NCI-H1417 treated with DMSO at 0.1 percent for 48 hours (cell line): ENCODE measurements at regions not wholly inside any gene's neighbourhood (a gene's known extent, or its start where the extent isn't known, plus 50 kb on each side); places are given as distances from the start of the nearest gene placed in this dataset.
"Not testable (repeated sequence)": the region's sequence is repeated elsewhere in the genome, so short reads cannot be mapped to it uniquely, and the experiment has no call there.

Experiments used
- DNase-seq: peaks from one replicate; lab custom pipeline; 2025; lab: John Stamatoyannopoulos, UW

DNA sequence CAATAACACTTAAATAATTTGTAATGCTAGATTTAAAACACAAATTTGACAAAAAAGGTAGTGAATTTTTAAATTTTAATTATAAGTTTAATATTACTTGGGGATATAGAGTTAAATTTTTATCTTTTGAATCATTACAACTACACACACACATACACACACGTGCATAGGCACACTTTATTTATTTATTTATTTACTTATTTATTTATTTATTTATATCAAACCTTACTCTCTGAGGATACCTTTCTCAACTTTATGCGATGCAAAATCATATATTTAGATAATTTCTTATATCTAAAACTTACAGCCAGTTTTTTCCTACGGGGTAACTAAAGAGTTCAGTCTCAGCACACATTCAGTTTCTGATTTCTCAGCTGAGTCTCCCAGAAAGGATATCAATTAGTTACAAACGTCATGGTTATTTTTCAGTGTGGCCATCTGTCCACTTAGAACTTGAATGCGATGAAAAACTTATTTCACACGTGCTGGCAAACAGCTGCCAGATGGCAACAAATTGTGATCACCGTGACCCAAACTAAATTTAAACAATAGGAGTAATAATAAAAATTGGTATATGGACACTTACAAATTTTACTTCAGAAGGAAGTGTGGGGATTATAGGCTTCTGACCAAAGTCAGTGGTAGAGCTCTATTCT, 683.1 kb upstream of the PRR20A start:
- DNase-seq: no peak

DNA sequence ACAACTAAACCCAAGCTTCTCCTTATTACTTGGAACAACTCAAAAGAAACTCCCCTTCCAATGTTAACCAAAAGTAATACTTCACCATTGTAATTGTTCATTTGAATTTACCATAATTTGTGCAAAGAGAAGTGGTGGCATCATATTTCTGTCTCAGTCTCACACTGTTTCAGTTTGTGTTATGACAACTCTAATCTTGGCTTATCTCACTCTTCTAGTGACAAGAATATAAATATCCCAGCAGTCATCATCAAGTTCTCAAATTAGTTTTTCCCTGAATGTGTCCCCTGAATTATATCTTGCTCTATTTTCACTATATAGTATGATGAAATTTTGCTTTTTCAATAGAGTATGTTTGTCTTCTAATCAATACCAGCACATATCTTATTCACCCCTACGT, 681.4 kb upstream of the PRR20A start:
- DNase-seq: no peak

DNA sequence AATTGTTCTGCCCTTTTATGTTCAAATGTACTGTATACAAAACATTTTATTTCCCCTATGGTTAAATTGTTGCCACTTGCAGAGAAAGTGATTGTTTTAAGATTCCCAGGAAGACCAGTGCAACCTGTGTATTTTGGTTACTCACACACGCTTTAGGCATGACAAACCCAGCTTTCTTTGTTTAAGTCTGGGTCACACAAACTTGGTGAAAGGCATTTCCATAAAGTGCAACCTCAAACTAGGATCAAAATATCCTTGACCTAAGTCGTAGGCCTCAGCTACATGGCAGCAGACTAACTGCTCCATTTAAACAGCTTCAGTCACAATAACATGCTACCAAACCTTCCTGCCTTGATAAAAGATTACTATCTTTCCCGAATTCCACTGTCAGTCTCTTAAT, 639.0 kb upstream of the PRR20A start:
- no peak for DNase-seq

DNA sequence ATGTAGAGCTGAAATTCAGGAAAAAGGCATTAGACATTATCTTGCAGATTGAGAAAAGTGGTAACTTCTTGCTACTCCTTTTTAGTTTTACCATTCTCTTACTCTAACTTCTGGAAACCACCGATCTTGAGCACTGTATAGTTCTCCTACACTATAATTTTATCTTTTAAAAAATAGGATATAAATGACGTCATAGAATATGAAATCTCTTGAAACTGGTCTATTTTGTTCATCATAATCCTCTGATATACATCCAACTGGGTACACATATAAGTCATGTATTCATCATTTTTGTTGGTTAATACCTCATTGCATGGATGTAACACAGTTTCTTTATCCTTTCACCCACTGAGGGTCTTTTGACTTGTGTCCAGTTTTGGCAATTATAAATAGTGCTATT, 629.9 kb upstream of the PRR20A start:
- no peak for DNase-seq

DNA sequence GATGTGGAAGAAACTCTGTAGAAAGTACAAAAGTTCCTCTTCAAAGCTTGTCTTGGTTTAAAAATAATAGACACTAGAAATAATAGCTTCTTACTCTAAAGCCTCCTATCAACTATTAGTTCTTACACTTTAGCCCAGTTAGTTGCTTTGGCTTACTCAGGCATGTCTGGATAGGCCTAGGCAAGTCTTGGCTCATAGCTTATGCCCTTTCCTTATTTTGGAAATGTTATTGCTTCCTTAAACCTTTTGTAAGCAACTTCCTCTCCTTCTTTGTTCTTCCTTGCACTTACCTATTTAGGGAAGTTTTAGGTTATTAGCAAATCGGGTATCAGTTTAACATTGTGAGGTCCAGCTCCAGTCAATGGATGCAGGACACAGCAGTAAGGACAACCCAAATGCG, 628.4 kb upstream of the PRR20A start:
- DNase-seq: not testable (repeated sequence)

DNA sequence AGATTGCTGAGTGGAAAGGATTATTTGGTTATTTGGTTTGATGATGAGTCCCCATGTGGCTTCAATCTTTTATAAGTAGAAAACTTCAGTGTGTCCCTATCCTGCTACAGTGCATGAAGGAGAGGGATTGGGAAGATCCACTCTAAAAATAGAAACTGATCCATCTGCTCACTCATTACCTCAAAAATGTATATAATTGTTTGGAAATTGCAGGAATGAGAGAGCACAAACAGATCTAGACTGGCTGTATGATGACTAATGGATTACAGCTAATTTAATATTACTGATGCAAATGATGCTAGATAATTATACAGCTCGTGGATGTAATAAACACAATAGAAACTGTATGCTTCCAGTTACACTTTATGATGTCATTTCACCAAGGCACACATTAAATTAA, 625.3 kb upstream of the PRR20A start:
- no peak for DNase-seq

DNA sequence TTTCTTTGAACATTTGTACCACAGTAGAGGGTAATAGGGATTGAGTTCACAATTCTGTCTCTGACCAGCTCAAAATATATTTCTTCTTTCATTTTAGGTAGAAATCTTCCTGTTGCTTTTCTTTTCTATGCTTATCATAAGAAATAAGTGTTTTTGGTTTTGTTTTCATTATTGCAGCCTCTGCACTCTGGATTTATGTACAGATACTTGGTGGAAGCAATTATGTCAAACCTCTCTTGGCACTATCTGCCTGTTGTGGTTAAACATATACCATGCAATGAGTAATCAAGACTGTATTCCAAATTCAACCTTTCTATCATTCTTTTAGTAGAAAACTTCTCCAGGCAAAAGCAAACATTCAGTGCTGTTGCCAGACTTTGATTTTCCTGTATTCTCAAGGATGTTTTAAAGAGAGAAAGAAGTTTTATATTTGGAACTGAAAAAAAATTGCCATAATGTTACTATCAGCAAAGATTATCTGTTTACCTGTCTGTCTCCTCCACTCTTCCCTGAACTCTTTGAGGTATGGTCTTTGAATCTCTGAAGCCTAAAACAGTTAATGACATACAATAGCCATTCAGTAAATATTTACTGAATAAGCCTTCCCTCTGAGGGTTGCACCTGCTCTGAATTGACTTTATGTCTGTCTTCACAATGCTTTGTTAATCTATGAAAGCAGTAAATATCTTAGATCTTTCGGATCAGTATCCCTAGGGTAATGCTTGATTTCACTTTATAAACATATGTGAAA, 612.5 kb upstream of the PRR20A start:
- peak; percentile 90 for DNase-seq

DNA sequence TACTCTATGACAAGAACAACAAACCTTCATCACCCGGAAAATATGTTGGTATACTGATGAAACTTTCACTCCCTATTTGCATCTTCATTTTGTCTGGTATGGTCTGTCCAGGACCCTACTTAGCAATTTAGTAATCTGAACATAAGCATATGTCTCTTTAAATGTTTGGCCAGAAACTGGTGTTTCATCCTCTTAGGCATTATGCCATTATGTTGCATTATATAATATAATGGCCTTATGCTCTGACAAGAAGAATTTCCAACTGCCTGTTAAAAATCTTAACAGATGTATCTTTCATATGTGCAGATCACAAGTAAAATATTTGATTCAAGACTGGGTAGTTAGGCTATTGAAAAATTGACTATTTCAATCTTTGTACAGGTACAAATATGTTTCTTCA, 610.6 kb upstream of the PRR20A start:
- DNase-seq: no peak

DNA sequence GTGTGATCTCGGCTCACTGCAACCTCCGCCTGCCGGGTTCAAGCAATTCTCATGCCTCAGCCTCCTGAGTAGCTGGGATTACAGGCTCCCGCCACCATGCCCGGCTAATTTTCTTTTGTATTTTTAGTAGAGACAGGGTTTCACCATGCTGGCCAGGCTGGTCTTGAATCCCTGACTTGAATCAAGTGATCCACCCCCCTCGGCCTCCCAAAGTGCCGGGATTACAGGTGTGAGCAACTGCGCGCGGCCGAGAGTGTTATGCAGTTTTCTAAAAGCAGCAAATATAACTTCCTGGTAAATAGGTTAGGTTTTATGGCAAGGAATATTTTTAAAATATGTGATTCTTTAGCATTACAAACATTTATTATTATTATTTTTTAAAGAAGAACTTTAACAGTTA, 592.8 kb upstream of the PRR20A start:
- DNase-seq: not testable (repeated sequence)

DNA sequence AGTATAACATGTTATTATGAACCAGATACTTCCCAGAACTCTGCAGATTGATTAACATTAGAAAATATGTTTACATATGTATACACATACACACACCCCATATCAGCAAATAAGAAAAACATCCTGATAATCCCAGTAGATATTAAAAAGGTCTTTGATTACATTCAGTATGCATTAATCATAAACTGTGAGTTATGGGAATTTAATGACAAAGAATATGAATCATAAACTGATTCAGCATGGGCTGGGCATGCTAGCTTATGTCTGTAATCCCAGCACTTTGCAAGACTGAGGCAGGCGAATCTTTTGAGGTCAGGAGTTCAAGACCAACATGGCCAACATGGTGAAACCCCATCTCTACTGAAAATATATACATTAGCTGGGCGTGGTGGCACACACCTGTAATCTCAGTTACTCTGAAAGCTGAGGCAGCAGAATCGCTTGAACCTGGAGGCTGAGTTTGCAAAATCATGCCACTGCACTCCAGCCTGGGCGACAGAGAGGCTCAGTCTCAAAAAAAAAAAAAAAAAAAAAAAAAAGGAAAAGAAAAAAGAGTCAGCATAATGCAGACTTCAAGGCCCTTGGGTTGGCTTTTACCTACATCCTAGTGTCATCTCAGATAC, 581.9 kb upstream of the PRR20A start:
- no peak for DNase-seq

DNA sequence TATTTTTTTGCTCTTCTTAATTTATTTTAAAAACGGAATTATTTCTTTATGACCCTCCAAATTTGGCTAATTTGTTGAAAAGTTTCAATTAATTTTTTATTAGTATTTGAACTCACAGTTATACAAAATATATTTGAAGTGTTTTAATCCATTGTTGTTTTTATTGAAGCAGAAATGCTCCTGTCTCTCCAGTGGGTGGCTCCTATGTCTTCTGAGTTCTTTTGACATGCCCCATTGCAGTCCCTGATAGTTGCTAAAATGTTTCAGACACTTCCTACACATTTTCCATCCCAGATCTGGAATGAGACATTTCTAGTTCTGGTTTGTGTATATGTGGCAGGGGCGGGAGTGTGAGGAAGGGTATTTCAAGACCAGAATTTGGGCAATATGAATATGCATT, 579.4 kb upstream of the PRR20A start:
- DNase-seq: no peak

DNA sequence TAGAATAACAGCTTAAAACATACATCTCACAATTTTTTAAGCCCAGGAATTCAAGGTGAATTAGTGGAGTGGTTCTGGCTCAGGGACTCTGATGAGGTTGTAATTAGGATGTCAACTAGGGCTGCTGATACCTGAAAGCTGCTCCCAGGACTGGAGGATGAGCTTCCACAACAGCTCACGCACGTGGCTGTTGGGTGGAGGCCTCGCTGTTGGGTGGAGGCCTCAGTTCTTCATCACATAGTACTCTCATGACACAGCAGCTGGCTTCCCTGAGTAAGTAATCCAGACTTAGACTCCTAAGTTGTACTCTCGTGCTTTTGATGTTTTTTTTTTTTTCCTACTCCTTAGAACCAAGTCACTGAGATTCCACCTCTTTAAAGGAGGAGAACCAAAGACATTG, 577.1 kb upstream of the PRR20A start:
- no peak for DNase-seq

DNA sequence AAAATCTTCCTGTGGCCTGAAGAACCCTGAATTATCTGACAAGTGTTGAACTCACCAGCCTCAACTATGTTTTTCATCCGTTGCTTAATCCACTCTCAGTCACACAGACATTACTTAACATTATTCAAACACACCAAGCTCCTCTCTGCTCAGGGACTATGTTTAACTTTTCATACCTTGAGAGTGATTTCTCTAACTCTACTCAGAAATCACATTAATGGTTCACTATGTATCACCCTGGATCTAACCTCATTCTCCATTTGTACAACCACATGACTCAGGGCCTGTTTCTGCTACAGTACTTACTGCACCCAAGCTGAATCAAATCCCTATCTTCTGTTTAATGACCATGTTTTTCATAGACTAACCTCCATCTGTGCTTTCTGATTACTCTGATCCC, 553.7 kb upstream of the PRR20A start:
- DNase-seq: no peak

DNA sequence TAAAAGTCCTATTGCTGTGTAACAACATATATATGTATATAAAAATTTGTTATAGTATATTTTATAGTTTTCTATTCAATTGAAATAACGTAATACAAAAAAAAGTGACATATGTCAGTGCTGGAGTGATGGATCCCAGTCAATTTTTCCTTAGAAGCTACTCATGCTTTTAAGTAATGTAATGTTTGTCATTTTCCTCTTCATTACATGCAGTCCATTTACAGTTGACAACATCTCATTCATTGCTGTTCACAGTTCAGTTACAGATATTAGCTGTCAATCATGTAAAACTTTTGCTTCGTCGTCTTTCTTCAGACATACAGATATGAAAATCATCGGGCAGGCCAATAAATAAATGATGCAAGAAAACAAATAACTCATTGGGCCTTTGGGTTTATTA, 525.1 kb upstream of the PRR20A start:
- DNase-seq: no peak

DNA sequence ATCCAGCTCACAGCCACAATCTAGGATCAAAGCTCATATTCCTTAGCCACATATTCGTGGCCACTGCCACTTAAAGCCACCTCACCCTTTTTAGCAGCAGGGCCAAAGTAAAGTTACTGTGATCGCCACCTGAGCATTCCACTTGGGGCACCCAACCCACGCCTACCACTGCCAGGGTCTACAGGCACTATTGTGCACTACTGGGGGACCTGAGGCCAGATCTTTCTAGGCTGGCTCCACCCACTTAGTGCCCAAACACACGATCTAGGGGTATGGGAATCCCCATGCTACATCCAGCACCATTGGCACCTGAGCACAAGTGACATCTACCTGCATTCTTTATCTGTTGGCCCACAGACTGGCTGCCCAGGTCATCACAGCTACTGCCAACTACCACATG, 517.9 kb upstream of the PRR20A start:
- DNase-seq: no peak

DNA sequence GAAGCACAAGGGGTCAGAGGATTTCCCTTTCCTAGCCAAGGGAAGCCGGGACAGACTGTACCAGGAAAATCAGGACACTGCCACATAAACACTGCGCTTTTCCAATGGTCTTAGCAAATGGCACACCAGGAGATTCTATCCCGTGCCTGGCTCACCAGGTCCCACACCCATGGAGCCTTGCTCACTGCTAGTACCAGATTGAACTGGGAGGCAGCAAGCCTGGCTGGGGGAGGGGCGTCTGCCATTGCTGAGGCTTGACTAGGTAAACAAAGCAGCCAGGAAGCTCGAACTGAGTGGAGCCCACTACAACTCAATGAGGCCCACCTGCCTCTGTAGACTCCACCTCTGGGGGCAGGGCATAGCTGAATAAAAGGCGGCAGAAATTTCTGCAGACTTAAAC, 511.8 kb upstream of the PRR20A start:
- not testable (repeated sequence) for DNase-seq

DNA sequence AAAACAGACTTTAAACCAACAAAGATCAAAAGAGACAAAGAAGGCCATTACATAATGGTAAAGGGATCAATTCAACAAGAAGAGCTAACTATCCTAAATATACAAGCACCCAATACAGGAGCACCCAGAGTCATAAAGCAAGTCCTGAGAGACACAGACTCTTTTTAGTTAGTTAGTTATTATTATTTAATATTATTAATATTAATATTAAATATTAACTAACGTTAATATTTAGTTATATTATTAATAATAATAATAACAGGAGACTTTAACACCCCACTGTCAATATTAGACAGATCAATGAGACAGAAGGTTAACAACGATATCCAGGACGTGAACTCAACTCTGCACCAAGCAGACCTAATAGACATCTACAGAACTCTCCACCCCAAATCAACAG, 509.7 kb upstream of the PRR20A start:
- not testable (repeated sequence) for DNase-seq

DNA sequence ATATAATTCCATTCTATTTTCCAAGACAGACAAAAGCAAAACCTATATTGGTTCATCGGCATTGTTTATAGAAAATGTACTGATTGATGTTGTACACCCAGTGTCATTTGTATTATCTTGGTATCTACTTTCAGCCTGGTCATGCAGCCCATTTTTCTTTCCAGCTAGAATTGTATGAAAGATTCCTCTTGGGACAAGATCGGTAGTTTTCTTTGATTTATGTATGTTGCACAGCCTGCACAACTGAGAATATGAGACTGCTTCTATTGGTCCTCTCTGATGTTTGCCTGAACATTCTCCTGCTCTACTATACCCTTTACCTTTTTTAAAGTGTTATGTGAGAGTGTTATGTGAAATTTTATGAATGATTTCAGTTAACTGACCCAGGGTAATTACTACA, 487.7 kb upstream of the PRR20A start:
- no peak for DNase-seq

DNA sequence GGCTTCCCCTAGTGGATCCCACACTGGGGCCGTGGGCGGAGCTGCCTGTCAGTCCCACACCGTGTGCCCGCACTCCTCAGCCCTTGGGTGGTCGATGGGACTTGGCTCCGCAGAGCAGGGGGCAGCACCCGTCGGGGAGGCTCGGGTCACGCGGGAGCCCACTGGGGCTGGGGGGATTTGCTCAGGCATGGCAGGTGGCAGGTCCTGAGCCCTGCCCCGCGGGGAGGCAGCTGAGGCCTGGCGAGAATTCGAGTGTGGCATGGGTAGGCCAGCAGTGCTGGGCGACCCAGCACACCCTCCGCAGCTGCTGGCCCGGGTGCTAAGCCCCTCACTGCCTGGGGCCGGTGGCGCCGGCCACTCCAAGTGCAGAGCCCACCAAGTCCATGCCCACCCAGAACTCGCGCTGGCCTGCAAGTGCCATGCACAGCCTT, 481.7 kb upstream of the PRR20A start:
- DNase-seq: no peak

DNA sequence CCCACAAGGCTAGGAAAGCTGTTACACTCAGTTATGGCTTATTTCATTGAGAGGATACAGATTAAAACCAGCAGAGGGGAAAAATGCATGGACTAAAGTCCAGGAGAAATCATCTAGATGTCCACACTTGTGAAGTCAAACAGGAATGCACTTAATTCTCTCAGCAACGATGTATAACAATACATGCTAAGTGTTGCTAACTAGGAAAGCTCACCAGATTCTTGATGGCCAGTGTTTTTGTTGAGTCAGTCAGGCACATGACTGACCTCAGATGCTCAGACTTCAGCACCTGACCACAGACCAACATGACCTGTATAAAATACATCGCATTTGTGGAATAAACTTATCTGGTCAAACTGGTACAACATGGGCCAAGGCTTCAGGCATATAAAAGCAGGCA, 470.2 kb upstream of the PRR20A start:
- no peak for DNase-seq

DNA sequence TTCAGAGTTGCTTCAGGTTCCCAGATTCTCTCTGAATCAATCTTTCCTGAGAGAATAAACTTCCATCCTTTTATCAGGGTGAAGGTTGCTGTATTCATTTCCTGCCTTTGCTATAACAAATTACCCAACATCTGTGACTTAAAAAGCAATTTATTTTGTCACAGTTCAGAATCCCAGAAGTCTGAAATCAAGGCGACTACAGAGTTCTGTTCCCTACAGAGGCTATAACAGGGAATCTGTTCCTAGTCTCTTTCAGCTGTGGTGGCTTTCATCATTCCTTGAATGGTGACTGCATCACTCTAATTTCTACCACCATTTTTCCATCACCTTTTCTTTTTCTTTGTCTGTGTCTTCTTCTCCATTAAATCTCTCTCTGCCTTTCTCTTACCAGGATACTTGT, 459.3 kb upstream of the PRR20A start:
- DNase-seq: no peak

DNA sequence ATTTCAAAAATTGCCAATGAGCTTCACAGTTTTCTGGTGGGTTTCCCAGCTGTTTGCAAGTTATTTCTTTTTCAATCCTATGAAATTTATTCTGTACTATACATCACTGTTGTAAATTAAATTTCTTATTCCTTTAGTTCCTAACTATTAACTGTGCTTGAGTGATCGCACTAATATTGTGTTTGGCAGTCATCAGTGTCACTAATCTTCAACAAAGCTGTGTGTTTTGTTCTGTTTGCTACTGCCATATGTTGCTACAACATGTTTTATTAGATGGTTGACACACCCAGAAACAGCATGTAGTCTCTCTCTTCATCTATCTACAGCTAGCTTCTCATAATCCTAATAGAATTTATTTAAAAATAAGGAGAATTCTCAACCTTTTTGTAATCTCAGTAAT, 453.6 kb upstream of the PRR20A start:
- no peak for DNase-seq

DNA sequence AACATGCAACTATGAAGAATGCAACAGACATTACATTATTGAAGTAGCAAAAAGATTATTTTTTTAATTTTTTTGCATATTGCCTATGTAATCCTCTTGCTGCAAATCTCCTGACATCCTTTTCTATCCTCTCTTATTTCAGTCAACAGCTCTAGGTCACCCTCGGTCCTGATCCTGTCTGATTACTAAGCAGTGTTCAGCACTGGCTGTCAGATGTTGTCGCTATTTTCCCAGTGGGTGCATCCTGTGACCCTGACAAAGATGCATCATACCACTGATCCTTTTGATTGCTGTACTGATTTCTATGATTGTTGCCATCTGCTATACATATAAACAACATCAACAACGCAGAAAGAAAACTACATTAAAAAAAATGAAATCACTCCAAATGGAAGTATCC, 443.7 kb upstream of the PRR20A start:
- DNase-seq: no peak

DNA sequence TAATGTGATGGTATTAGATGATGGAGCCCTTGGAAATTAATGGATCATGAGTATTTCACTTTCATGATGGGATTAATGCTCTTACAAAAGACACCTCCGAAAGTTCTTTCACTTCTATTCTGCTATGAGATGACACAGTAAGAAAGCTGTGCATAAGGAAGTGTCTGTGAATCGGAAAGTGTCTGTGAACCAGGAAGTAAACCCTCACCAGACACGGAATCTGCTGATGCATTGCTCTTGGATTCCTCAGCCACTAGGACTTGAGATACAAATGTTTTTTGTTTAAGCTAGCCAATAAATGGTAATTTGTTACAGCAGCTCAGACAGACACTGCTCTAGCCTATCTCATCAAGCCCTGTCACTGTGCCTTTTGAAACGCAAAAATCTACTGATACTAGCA, 440.4 kb upstream of the PRR20A start:
- DNase-seq: no peak
